ENCODE measurements at regions not wholly inside any gene's neighbourhood (a gene's known extent, or its start where the extent isn't known, plus 50 kb on each side); places are given as distances from the start of the nearest gene placed in this dataset.

- FAIRE-seq (no peak), ATAC-seq (no peak), DNase-seq (no peak)
- intact Hi-C loops (cut with DNase I): no loop called here
- Histone ChIP-seq H3K27ac (no peak overlapping the region), H3K36me3 (no peaks in the 10 kb centered on the region), H3K27me3 (no peaks in the 10 kb centered on the region), H3K4me3 (no peak overlapping the region), H3K9me3 (no peaks in the 10 kb centered on the region), H3K4me1 (no peaks in the 10 kb centered on the region)
- WGBS, 2 donors: 82 to 86% methylated on average over 3 of the region's 3 CpGs
- TF ChIP-seq CTCF (IDR thresholded peaks at IDR 0.05): no peak
Measured at GRCh38 chr13:90746230-90746629, 601.3 kb upstream of the MIR17HG start.

GRCh38 chr13:90750021-90750420 lies 597.5 kb upstream of the MIR17HG start:
- no peak overlapping the region for H3K27ac ChIP-seq
- no peak for TF ChIP-seq CTCF (IDR thresholded peaks at IDR 0.05)
- ATAC-seq (no peak), FAIRE-seq (no peak), DNase-seq (no peak)
- H3K4me1 ChIP-seq: no peaks in the 10 kb centered on the region
- H3K36me3 ChIP-seq: no peaks in the 10 kb centered on the region
- no peaks in the 10 kb centered on the region for H3K27me3 ChIP-seq
- H3K9me3 ChIP-seq: no peaks in the 10 kb centered on the region
- WGBS, 2 donors: 81 to 90% methylated on average over 4 of the region's 4 CpGs
- intact Hi-C loops (cut with DNase I): no loop called here
- H3K4me3 ChIP-seq: no peak overlapping the region

- intact Hi-C loops (cut with DNase I): no loop called here
- DNase-seq: no peak
- Histone ChIP-seq H3K4me1 (no peaks in the 10 kb centered on the region), H3K4me3 (no peak overlapping the region), H3K9me3 (no peaks in the 10 kb centered on the region), H3K27me3 (no peaks in the 10 kb centered on the region), H3K36me3 (no peaks in the 10 kb centered on the region), H3K27ac (no peak overlapping the region)
- no peak for ATAC-seq
- FAIRE-seq: no peak
- 12 to 26% methylated on average over 1 of the region's 1 CpG for WGBS, 2 donors
- no peak for TF ChIP-seq CTCF (IDR thresholded peaks at IDR 0.05)
Measured at GRCh38 chr13:90751026-90751425, 596.5 kb upstream of the MIR17HG start.

DNA sequence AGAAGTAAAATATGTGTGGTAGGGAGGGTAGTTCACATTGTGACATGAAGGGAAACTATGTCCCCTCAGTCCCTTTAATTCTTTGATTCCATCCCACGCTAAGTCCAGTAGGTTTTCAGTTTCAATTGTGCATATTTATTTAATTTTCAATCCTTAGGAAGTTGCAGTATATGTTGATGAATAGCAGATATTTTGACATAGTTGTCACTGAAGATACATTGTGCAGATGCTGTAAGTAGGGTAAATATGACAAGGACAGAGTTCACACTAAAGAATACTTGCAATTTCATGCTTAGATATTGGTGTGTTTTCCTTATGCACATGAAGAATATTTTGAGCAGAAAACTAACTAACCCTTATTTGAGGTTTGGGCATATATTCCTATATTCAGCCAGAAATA lies 595.4 kb upstream of the MIR17HG start:
- FAIRE-seq: no peak
- ATAC-seq: no peak
- DNase-seq: no peak
- H3K4me3 ChIP-seq: no peak overlapping the region
- H3K4me1 ChIP-seq: no peaks in the 10 kb centered on the region
- no peak for TF ChIP-seq CTCF (IDR thresholded peaks at IDR 0.05)
- no peaks in the 10 kb centered on the region for H3K36me3 ChIP-seq
- H3K9me3 ChIP-seq: no peaks in the 10 kb centered on the region
- intact Hi-C loops (cut with DNase I): no loop called here
- WGBS, 2 donors: 91 to 97% methylated on average over 1 of the region's 1 CpG
- H3K27me3 ChIP-seq: no peaks in the 10 kb centered on the region
- no peak overlapping the region for H3K27ac ChIP-seq

GRCh38 chr13:90757127-90757680 lies 590.3 kb upstream of the MIR17HG start:
- FAIRE-seq (no peak), DNase-seq (no peak), ATAC-seq (no peak)
- H3K4me1 ChIP-seq: no peaks in the 10 kb centered on the region
- H3K27ac ChIP-seq: no peak overlapping the region
- H3K4me3 ChIP-seq: no peak overlapping the region
- no peak for TF ChIP-seq CTCF (IDR thresholded peaks at IDR 0.05)
- WGBS, 2 donors: 85 to 88% methylated on average over 2 of the region's 2 CpGs
- H3K27me3 ChIP-seq: no peaks in the 10 kb centered on the region
- H3K36me3 ChIP-seq: no peaks in the 10 kb centered on the region
- intact Hi-C loops (cut with DNase I): no loop called here
- no peaks in the 10 kb centered on the region for H3K9me3 ChIP-seq
